Caco-2 (cell line): ENCODE measurements at regions not wholly inside any gene's neighbourhood (a gene's known extent, or its start where the extent isn't known, plus 50 kb on each side); places are given as distances from the start of the nearest gene placed in this dataset.

Source experiments
- BruUV-seq: library from RNA; stranded (reverse); fragments of 400-500 nt; replicated peaks from 2 replicates; lab custom pipeline; 2021; lab: Mats Ljungman, UMichigan
- CTCF ChIA-PET: fragments of 300-600 bp; sonication (Branson Sonifier 250); formaldehyde crosslinking; loops from one replicate; lab custom pipeline; 2022; ENCODE audit warnings: antibody characterized with exemption; lab: Charles Lee
- POLR2A ChIA-PET: fragments of 300-600 bp; sonication (Branson Sonifier 250); formaldehyde crosslinking; loops from one replicate; lab custom pipeline; 2022; ENCODE audit warnings: antibody characterized with exemption; lab: Charles Lee
- DNase-seq, 2 experiments: peaks; one replicate each; pipeline versions ENCODE4 v3.0.0 to v3.0.0-alpha.2; 2020 to 2022
- H3K27me3 ChIP-seq: replicated peaks from 2 replicates; pipeline ENCODE4 v1.6.0; 2011; ENCODE audit warnings: low read length; ENCODE audit not compliant: control insufficient read depth, insufficient read depth
- H3K36me3 ChIP-seq: 2 replicates; pipeline ENCODE4 v1.5.1; 2011; ENCODE audit warnings: low read length; ENCODE audit not compliant: control insufficient read depth, insufficient read depth
- H3K4me1 ChIP-seq: fragments of 250-450 bp; sonication (Bioruptor Pico); 2 replicates; pipeline ENCODE4 v1.5.1; 2020; ENCODE audit warnings: mild to moderate bottlenecking
- H3K4me3 ChIP-seq: 2 replicates; pipeline ENCODE4 v1.5.1; 2011; ENCODE audit warnings: low read depth, mild to moderate bottlenecking, control low read depth, low read length
- H3K9me3 ChIP-seq: fragments of 250-450 bp; sonication (Bioruptor Pico); 2 replicates; pipeline ENCODE4 v1.5.1; 2020; ENCODE audit warnings: mild to moderate bottlenecking, moderate library complexity
- H3K27ac Mint-ChIP-seq: one replicate; pipeline ENCODE4 v1.8.0; 2022; ENCODE audit warnings: mixed read lengths; ENCODE audit not compliant: unreplicated experiment
- H3K27me3 Mint-ChIP-seq: one replicate; pipeline ENCODE4 v1.8.0; 2022; ENCODE audit warnings: mixed read lengths; ENCODE audit not compliant: insufficient read depth, unreplicated experiment
- H3K36me3 Mint-ChIP-seq: one replicate; pipeline ENCODE4 v1.8.0; 2022; ENCODE audit warnings: mild to moderate bottlenecking, mixed read lengths; ENCODE audit not compliant: insufficient read depth, unreplicated experiment
- H3K4me1 Mint-ChIP-seq: one replicate; pipeline ENCODE4 v1.8.0; 2022; ENCODE audit warnings: low read depth, mixed read lengths; ENCODE audit not compliant: unreplicated experiment
- H3K4me3 Mint-ChIP-seq: one replicate; pipeline ENCODE4 v1.8.0; 2022; ENCODE audit warnings: mild to moderate bottlenecking, moderate library complexity, mixed read lengths; ENCODE audit not compliant: unreplicated experiment
- H3K9me3 Mint-ChIP-seq: one replicate; pipeline ENCODE4 v1.8.0; 2022; ENCODE audit warnings: mixed read lengths; ENCODE audit not compliant: unreplicated experiment
- CTCF ChIP-seq, 2 experiments: fragments of 200-600 bp in 1 of 2; IDR thresholded peaks; 1 replicate in 1 of 2; 2 replicates in 1 of 2; pipeline versions ENCODE4 v1.5.1 to v1.8.0; 2011 to 2022; ENCODE audit warnings: antibody characterized with exemption in 1 of 2, control low read depth in 1 of 2, inconsistent platforms in 1 of 2, low read depth in 1 of 2, low read length in 1 of 2, mild to moderate bottlenecking in 1 of 2, moderate library complexity in 1 of 2; ENCODE audit not compliant: insufficient read depth in 1 of 2, severe bottlenecking in 1 of 2, unreplicated experiment in 1 of 2
- intact Hi-C: fragments of 100-400 bp; cut with micrococcal nuclease; formaldehyde crosslinking; loops from one replicate; pipeline ENCODE4 v1.10.0; 2022; ENCODE audit not compliant: unreplicated experiment

DNA sequence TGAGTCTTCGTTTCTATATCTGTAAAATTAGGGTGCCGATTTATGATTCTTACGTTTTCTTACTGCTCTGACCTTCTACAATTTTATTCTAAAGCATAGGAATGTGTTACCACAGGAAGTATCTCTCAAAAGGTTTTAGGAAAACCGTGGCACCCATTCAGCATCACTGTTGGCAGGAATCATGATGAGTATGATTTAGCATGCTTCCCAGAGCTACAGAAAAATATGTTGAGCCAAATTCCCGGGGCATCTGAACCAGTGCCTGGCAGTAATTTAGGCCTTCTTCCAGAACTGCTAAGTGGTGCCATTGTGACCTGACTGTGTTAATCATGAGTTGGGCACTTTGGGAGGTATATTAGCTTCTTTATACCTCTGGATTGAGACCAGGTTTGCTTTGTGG, 605.0 kb upstream of the RAG2 start:
- Mint-ChIP-seq H3K9me3 (no peaks in the 10 kb centered on the region), H3K4me3 (no peak overlapping the region), H3K4me1 (no peaks in the 10 kb centered on the region), H3K27ac (no peak overlapping the region), H3K36me3 (no peaks in the 10 kb centered on the region), H3K27me3 (no peaks in the 10 kb centered on the region)
- no TSS peak for BruUV-seq
- intact Hi-C loops: no loop called here
- POLR2A ChIA-PET: no interaction called here
- H3K9me3 ChIP-seq: no peaks in the 10 kb centered on the region; the same call in 1 of the 2 replicates
- no peak for DNase-seq
- H3K4me3 ChIP-seq: no peak overlapping the region
- no peaks in the 10 kb centered on the region for H3K4me1 ChIP-seq
- no peaks in the 10 kb centered on the region for H3K36me3 ChIP-seq
- H3K27me3 ChIP-seq: no peaks in the 10 kb centered on the region
- CTCF ChIA-PET: no interaction called here
- no peak for TF ChIP-seq CTCF (IDR thresholded peaks at IDR 0.05; ENCODE audit: insufficient read depth in 1 of 2, low read depth in 1 of 2, low read length in 1 of 2, severe bottlenecking in 1 of 2, unreplicated experiment in 1 of 2)

DNA sequence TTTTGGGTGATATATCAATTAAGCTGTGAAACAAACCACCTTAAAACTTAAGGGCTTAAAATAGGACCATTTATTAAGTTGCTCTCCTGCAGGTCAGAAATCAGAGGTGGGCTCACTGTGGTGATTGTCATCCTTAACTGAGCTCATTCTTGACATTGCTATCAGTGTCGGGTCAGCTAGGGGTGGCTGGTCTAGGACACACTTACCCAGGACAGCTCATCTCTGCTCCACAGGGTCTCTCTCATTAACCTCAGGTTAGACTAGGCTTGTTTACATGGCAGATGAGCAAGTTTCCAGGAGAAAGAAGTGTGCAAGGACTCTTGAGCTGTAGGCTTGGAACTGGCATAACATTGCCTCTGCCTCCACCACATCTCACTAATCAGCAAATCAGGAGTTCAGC, 601.0 kb upstream of the RAG2 start:
- no peak overlapping the region for H3K4me3 Mint-ChIP-seq
- intact Hi-C loops: no loop called here
- no peaks in the 10 kb centered on the region for H3K27me3 Mint-ChIP-seq
- no peaks in the 10 kb centered on the region for H3K4me1 ChIP-seq
- H3K4me1 Mint-ChIP-seq: peaks cover 6% of the 10 kb centered on the region
- no peak for DNase-seq
- no TSS peak for BruUV-seq
- H3K27ac Mint-ChIP-seq: no peak overlapping the region
- ChIA-PET CTCF (no interaction called here), POLR2A (no interaction called here)
- H3K4me3 ChIP-seq: no peak overlapping the region
- H3K36me3 Mint-ChIP-seq: no peaks in the 10 kb centered on the region
- no peaks in the 10 kb centered on the region for H3K9me3 Mint-ChIP-seq
- H3K9me3 ChIP-seq: no peaks in the 10 kb centered on the region
- H3K27me3 ChIP-seq: no peaks in the 10 kb centered on the region
- TF ChIP-seq CTCF (IDR thresholded peaks at IDR 0.05; ENCODE audit: insufficient read depth in 1 of 2, low read depth in 1 of 2, low read length in 1 of 2, severe bottlenecking in 1 of 2, unreplicated experiment in 1 of 2): no peak
- H3K36me3 ChIP-seq: no peaks in the 10 kb centered on the region

DNA sequence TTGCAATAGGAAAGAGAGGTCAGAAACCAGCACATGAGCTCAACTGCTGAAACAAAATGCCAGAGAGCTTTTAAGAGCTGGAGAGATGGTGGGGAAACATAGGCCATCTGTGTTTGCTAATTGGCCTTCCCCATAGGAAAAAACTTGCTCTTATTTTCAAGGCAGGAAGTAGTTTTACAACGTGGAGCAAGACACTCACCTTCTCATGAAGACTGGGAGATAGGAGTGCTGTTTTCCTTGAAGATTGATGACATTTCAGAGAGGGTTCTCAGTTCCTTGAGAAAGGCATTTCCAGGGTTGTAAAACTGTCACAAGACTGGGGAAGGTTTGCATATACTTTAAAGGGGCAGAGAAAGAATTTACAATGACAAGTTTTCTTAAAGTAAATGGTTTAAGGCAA, 586.3 kb upstream of the RAG2 start:
- Histone ChIP-seq H3K4me3 (no peak overlapping the region), H3K36me3 (no peaks in the 10 kb centered on the region), H3K9me3 (no peaks in the 10 kb centered on the region), H3K27me3 (no peaks in the 10 kb centered on the region), H3K4me1 (no peaks in the 10 kb centered on the region)
- ChIA-PET POLR2A (no interaction called here), CTCF (no interaction called here)
- BruUV-seq: no TSS peak
- Mint-ChIP-seq H3K36me3 (no peaks in the 10 kb centered on the region), H3K27ac (no peak overlapping the region), H3K9me3 (peaks cover 18% of the 10 kb centered on the region), H3K27me3 (no peaks in the 10 kb centered on the region), H3K4me1 (no peaks in the 10 kb centered on the region), H3K4me3 (no peak overlapping the region)
- DNase-seq: no peak
- no peak for TF ChIP-seq CTCF (IDR thresholded peaks at IDR 0.05; ENCODE audit: insufficient read depth in 1 of 2, low read depth in 1 of 2, low read length in 1 of 2, severe bottlenecking in 1 of 2, unreplicated experiment in 1 of 2)
- intact Hi-C loops: no loop called here
